Heart left ventricle (tissue), 13 donors: ENCODE measurements at regions not wholly inside any gene's neighbourhood (a gene's known extent, or its start where the extent isn't known, plus 50 kb on each side); places are given as distances from the start of the nearest gene placed in this dataset.

Source experiments
- POLR2A ChIP-seq, 2 donors: fragments of 450-650 bp; IDR thresholded peaks; one replicate each; pipeline ENCODE4 v1.6.1; 2017; ENCODE audit warnings: antibody characterized with exemption in 2 of 2, mild to moderate bottlenecking in 2 of 2, moderate library complexity in 2 of 2
- TF ChIP-seq, protein P1 (sequence below), 12 donors: fragments of 200-600 bp; sonication (generic) in 4 of 12; IDR thresholded peaks; one replicate each; pipeline versions ENCODE4 v1.5.0 to v1.8.0; 2018 to 2022; ENCODE audit warnings: antibody characterized with exemption in 12 of 12, mild to moderate bottlenecking in 5 of 12
- donor health status: ischemic (EF 13 %, LVEDD 7.1; RV severe dilation, severe dysfunction).
- donor health status: DM: no; HTN: yes; CAD: no.
- donor health status: DM: no; HTN: no; CAD: no.
- donor health status: ischemic (EF 25% LVEDD 6.9; RV normal size, moderate dysfunction).
- donor health status: ischemic (EF 25% LVEDD 5.7; RV mildly dilated, moderate dysfunction).
- donor health status: ischemic (EF 35%, LVEDD 5.7; RV mildly dilated, moderate dysfunction).
- donor health status: nonischemic (EF 11% LVEDD 7.7; RV severe dilation, severe dysfunction).
- donor health status: DM: yes; HTN: yes; CAD: no.
- donor health status: PGD.
- donor health status: ischemic (EF 29% LVEDD 5.4; RV normal size, mild dysfunction).
- donor health status: nonischemic (EF 23%, LVEDD 6.1; RV moderate dilation, normal function).

DNA sequence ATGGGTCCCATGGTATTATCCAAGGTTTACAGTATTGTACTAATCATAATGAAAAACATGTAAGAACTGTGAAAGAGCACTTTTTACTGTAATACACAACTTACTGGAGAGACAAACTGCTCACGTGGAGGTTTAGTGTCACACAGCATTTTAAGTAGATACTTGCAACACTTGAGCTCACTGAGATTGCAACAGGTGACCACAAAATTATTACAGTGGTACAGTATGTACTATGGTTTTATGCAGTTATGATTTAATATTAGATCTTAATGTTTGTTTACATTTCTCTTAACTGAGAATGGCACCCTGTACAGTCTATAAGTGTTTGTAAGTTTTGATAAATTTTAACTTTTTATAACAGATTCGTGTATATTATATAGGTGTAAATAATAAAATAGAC is 118.6 kb upstream of the SKOR2 start:
- TF ChIP-seq, protein P1, sequence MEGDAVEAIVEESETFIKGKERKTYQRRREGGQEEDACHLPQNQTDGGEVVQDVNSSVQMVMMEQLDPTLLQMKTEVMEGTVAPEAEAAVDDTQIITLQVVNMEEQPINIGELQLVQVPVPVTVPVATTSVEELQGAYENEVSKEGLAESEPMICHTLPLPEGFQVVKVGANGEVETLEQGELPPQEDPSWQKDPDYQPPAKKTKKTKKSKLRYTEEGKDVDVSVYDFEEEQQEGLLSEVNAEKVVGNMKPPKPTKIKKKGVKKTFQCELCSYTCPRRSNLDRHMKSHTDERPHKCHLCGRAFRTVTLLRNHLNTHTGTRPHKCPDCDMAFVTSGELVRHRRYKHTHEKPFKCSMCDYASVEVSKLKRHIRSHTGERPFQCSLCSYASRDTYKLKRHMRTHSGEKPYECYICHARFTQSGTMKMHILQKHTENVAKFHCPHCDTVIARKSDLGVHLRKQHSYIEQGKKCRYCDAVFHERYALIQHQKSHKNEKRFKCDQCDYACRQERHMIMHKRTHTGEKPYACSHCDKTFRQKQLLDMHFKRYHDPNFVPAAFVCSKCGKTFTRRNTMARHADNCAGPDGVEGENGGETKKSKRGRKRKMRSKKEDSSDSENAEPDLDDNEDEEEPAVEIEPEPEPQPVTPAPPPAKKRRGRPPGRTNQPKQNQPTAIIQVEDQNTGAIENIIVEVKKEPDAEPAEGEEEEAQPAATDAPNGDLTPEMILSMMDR (IDR thresholded peaks at IDR 0.05): no peak
- TF ChIP-seq POLR2A (IDR thresholded peaks at IDR 0.05): no peak
